ENCODE measurements at regions not wholly inside any gene's neighbourhood (a gene's known extent, or its start where the extent isn't known, plus 50 kb on each side); places are given as distances from the start of the nearest gene placed in this dataset.

- Histone ChIP-seq H3K9ac (ENCODE audit: low read depth, low read length) (no peak overlapping the region), H3K36me3 (ENCODE audit: insufficient read depth, low read length) (no peaks in the 10 kb centered on the region)
These were observed 380.6 kb downstream of the ARL4A start for GRCh38 chr7:13068032-13068431.

GRCh38 chr7:13069841-13070240 is 382.4 kb downstream of the ARL4A start:
- H3K27me3 ChIP-seq (ENCODE audit: control insufficient read depth, insufficient read depth, low read length) = no peaks in the 10 kb centered on the region
- no peak overlapping the region for H3K4me2 ChIP-seq (ENCODE audit: low read length)
- no peak overlapping the region for H3K9ac ChIP-seq (ENCODE audit: low read depth, low read length)
- H3K9me3 ChIP-seq (replicated peaks; ENCODE audit: low read length) = no peaks in the 10 kb centered on the region
- no peak overlapping the region for H3K4me3 ChIP-seq (ENCODE audit: low read length)
- H3K36me3 ChIP-seq (ENCODE audit: insufficient read depth, low read length) = no peaks in the 10 kb centered on the region
- H3K4me1 ChIP-seq (ENCODE audit: control insufficient read depth, insufficient read depth, low read length) = no peaks in the 10 kb centered on the region

More at GRCh38 chr7:13068032-13068431, 380.6 kb downstream of the ARL4A start:
- H3K4me1 ChIP-seq (ENCODE audit: control insufficient read depth, insufficient read depth, low read length) = no peaks in the 10 kb centered on the region
- H3K27me3 ChIP-seq (ENCODE audit: control insufficient read depth, insufficient read depth, low read length) = no peaks in the 10 kb centered on the region
- H3K4me3 ChIP-seq (ENCODE audit: low read length) = no peak overlapping the region
- H3K4me2 ChIP-seq (ENCODE audit: low read length) = no peak overlapping the region
- no peaks in the 10 kb centered on the region for H3K9me3 ChIP-seq (replicated peaks; ENCODE audit: low read length)

GRCh38 chr7:13072014-13072413 is 384.6 kb downstream of the ARL4A start:
- no peaks in the 10 kb centered on the region for H3K9me3 ChIP-seq (replicated peaks; ENCODE audit: low read length)
- no peak overlapping the region for H3K9ac ChIP-seq (ENCODE audit: low read depth, low read length)
- H3K4me1 ChIP-seq (ENCODE audit: control insufficient read depth, insufficient read depth, low read length) = peaks cover 6% of the 10 kb centered on the region
- no peak overlapping the region for H3K4me2 ChIP-seq (ENCODE audit: low read length)
- no peak overlapping the region for H3K4me3 ChIP-seq (ENCODE audit: low read length)
- no peaks in the 10 kb centered on the region for H3K36me3 ChIP-seq (ENCODE audit: insufficient read depth, low read length)
- H3K27me3 ChIP-seq (ENCODE audit: control insufficient read depth, insufficient read depth, low read length) = no peaks in the 10 kb centered on the region

GRCh38 chr7:13077466-13077865 is 390.0 kb downstream of the ARL4A start:
- H3K36me3 ChIP-seq (ENCODE audit: insufficient read depth, low read length) = no peaks in the 10 kb centered on the region
- peak overlapping the region; percentile 26 for H3K4me2 ChIP-seq (ENCODE audit: low read length)
- H3K9me3 ChIP-seq (replicated peaks; ENCODE audit: low read length) = no peaks in the 10 kb centered on the region
- H3K27me3 ChIP-seq (ENCODE audit: control insufficient read depth, insufficient read depth, low read length) = no peaks in the 10 kb centered on the region
- H3K9ac ChIP-seq (ENCODE audit: low read depth, low read length) = no peak overlapping the region
- peaks cover 17% of the 10 kb centered on the region for H3K4me1 ChIP-seq (ENCODE audit: control insufficient read depth, insufficient read depth, low read length)
- H3K4me3 ChIP-seq (ENCODE audit: low read length) = no peak overlapping the region

- no peak overlapping the region for H3K4me3 ChIP-seq (ENCODE audit: low read length)
- no peak overlapping the region for H3K9ac ChIP-seq (ENCODE audit: low read depth, low read length)
- H3K27me3 ChIP-seq (ENCODE audit: control insufficient read depth, insufficient read depth, low read length) = no peaks in the 10 kb centered on the region
- no peaks in the 10 kb centered on the region for H3K9me3 ChIP-seq (replicated peaks; ENCODE audit: low read length)
- H3K4me2 ChIP-seq (ENCODE audit: low read length) = no peak overlapping the region
- no peaks in the 10 kb centered on the region for H3K36me3 ChIP-seq (ENCODE audit: insufficient read depth, low read length)
- H3K4me1 ChIP-seq (ENCODE audit: control insufficient read depth, insufficient read depth, low read length) = peaks cover 17% of the 10 kb centered on the region
These were observed 390.7 kb downstream of the ARL4A start for GRCh38 chr7:13078105-13078504.

DNA sequence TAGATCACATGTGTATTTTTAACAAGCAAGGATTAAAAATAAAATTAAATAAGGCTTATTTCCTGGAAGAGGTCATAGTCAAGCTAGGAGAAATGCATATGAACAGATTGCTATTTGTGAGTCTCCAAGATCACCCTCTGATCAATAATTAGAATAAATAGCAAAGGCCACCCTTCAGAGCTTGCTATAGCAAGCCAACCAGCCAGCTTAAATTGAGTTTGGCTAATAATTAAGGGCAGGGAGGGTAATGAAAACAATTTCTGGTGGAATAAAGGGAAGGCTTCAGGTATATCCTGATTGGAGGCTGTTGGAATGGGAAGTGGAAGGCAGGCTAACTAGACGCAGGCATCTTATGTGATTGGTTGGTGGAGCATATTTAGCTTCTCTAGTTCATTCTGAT is 403.5 kb downstream of the ARL4A start:
- H3K4me3 ChIP-seq (ENCODE audit: low read length) = no peak overlapping the region
- H3K4me2 ChIP-seq (ENCODE audit: low read length) = no peak overlapping the region
- no peaks in the 10 kb centered on the region for H3K27me3 ChIP-seq (ENCODE audit: control insufficient read depth, insufficient read depth, low read length)
- H3K36me3 ChIP-seq (ENCODE audit: insufficient read depth, low read length) = no peaks in the 10 kb centered on the region
- H3K4me1 ChIP-seq (ENCODE audit: control insufficient read depth, insufficient read depth, low read length) = no peaks in the 10 kb centered on the region
- H3K9ac ChIP-seq (ENCODE audit: low read depth, low read length) = no peak overlapping the region
- H3K9me3 ChIP-seq (replicated peaks; ENCODE audit: low read length) = no peaks in the 10 kb centered on the region

GRCh38 chr7:13091974-13092707 is 404.7 kb downstream of the ARL4A start:
- no peak overlapping the region for H3K4me3 ChIP-seq (ENCODE audit: low read length)
- no peak overlapping the region for H3K9ac ChIP-seq (ENCODE audit: low read depth, low read length)
- H3K27me3 ChIP-seq (ENCODE audit: control insufficient read depth, insufficient read depth, low read length) = no peaks in the 10 kb centered on the region
- H3K9me3 ChIP-seq (replicated peaks; ENCODE audit: low read length) = no peaks in the 10 kb centered on the region
- no peaks in the 10 kb centered on the region for H3K4me1 ChIP-seq (ENCODE audit: control insufficient read depth, insufficient read depth, low read length)
- H3K4me2 ChIP-seq (ENCODE audit: low read length) = no peak overlapping the region
- no peaks in the 10 kb centered on the region for H3K36me3 ChIP-seq (ENCODE audit: insufficient read depth, low read length)

DNA sequence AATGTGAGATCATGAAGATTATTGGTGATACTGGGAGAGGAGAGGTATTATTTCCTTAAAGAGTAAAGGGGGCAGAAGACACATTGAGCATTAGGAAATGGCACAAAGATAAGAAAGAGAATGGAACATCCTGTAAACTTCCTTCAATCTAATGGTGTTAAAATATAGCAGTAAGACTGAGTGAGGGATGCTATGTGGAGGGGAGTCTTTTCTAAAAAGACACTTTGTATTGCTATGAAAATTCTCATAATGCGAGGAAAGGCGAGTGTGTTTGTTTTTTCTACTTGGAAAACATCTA is 405.2 kb downstream of the ARL4A start:
- H3K4me1 ChIP-seq (ENCODE audit: control insufficient read depth, insufficient read depth, low read length) = no peaks in the 10 kb centered on the region
- no peaks in the 10 kb centered on the region for H3K27me3 ChIP-seq (ENCODE audit: control insufficient read depth, insufficient read depth, low read length)
- no peak overlapping the region for H3K4me3 ChIP-seq (ENCODE audit: low read length)
- H3K9ac ChIP-seq (ENCODE audit: low read depth, low read length) = no peak overlapping the region
- no peak overlapping the region for H3K4me2 ChIP-seq (ENCODE audit: low read length)
- H3K36me3 ChIP-seq (ENCODE audit: insufficient read depth, low read length) = no peaks in the 10 kb centered on the region
- H3K9me3 ChIP-seq (replicated peaks; ENCODE audit: low read length) = no peaks in the 10 kb centered on the region

- Histone ChIP-seq H3K9me3 (replicated peaks; ENCODE audit: low read length) (no peaks in the 10 kb centered on the region), H3K9ac (ENCODE audit: low read depth, low read length) (no peak overlapping the region), H3K27me3 (ENCODE audit: control insufficient read depth, insufficient read depth, low read length) (no peaks in the 10 kb centered on the region), H3K4me1 (ENCODE audit: control insufficient read depth, insufficient read depth, low read length) (no peaks in the 10 kb centered on the region), H3K36me3 (ENCODE audit: insufficient read depth, low read length) (no peaks in the 10 kb centered on the region), H3K4me3 (ENCODE audit: low read length) (no peak overlapping the region), H3K4me2 (ENCODE audit: low read length) (no peak overlapping the region)
These were observed 405.7 kb downstream of the ARL4A start for GRCh38 chr7:13093160-13093559.

- no peaks in the 10 kb centered on the region for H3K27me3 ChIP-seq (ENCODE audit: control insufficient read depth, insufficient read depth, low read length)
These were observed 410.1 kb downstream of the ARL4A start for GRCh38 chr7:13097499-13097898.

DNA sequence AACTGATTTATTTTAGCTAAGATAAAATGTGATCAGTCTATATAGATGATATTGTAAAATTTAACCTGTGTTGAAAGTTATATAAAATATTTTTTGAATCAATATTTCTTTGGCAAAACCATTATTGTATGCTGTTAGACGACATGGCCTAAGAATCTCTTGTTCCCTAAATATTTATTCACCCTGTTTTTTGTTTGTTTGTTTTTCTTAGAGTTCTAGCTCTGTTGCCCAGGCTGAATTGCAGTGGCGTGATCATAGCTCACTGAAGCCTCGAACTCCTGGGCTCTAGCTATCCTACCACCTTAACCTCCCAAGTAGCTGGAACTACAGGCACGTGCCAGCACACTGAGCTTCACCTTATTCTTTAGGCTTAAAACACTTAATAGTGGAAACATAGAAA is 410.7 kb downstream of the ARL4A start:
- no peak overlapping the region for H3K9ac ChIP-seq (ENCODE audit: low read depth, low read length)
- no peak overlapping the region for H3K4me3 ChIP-seq (ENCODE audit: low read length)
- H3K4me1 ChIP-seq (ENCODE audit: control insufficient read depth, insufficient read depth, low read length) = peaks cover 8% of the 10 kb centered on the region
- no peaks in the 10 kb centered on the region for H3K27me3 ChIP-seq (ENCODE audit: control insufficient read depth, insufficient read depth, low read length)
- no peaks in the 10 kb centered on the region for H3K36me3 ChIP-seq (ENCODE audit: insufficient read depth, low read length)
- no peaks in the 10 kb centered on the region for H3K9me3 ChIP-seq (replicated peaks; ENCODE audit: low read length)
- no peak overlapping the region for H3K4me2 ChIP-seq (ENCODE audit: low read length)

More at GRCh38 chr7:13097499-13097898, 410.1 kb downstream of the ARL4A start:
- Histone ChIP-seq H3K4me1 (ENCODE audit: control insufficient read depth, insufficient read depth, low read length) (peaks cover 8% of the 10 kb centered on the region), H3K9me3 (replicated peaks; ENCODE audit: low read length) (no peaks in the 10 kb centered on the region), H3K4me3 (ENCODE audit: low read length) (no peak overlapping the region), H3K36me3 (ENCODE audit: insufficient read depth, low read length) (no peaks in the 10 kb centered on the region), H3K4me2 (ENCODE audit: low read length) (no peak overlapping the region), H3K9ac (ENCODE audit: low read depth, low read length) (no peak overlapping the region)

DNA sequence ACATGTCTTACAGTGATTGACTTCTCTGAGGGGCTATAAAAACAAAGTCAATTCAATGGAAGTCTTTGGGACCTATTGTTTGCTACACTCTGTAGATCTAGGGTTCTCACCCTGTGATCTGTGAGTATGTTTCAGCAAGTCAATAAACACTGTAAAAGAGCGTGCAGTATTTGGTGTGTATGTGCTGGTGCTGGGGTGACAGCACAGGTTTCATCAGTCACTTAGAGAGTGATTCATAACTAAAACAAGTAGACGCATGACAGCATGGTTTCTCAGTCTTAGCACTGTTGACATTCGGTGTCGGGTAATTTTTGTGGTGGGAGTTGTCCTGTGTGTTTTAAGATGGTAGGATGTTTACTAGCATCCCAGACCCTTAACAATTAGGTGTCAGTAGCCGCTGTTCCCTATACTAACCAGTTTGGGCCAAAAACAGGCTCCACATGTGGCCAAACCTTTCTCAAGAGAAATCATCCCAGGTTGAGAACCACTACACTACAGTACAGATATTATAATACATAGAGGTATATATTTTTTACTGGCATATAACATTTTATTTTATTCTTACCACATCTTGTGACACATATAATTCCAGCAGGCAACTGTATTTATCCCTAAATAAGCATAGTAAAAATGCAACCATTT is 411.8 kb downstream of the ARL4A start:
- Histone ChIP-seq H3K9me3 (replicated peaks; ENCODE audit: low read length) (no peaks in the 10 kb centered on the region), H3K27me3 (ENCODE audit: control insufficient read depth, insufficient read depth, low read length) (no peaks in the 10 kb centered on the region), H3K4me1 (ENCODE audit: control insufficient read depth, insufficient read depth, low read length) (peaks cover 8% of the 10 kb centered on the region), H3K9ac (ENCODE audit: low read depth, low read length) (no peak overlapping the region), H3K4me3 (ENCODE audit: low read length) (no peak overlapping the region), H3K4me2 (ENCODE audit: low read length) (peak overlapping the region; percentile 18), H3K36me3 (ENCODE audit: insufficient read depth, low read length) (no peaks in the 10 kb centered on the region)
